ENCODE measurements at regions not wholly inside any gene's neighbourhood (a gene's known extent, or its start where the extent isn't known, plus 50 kb on each side); places are given as distances from the start of the nearest gene placed in this dataset.

DNA sequence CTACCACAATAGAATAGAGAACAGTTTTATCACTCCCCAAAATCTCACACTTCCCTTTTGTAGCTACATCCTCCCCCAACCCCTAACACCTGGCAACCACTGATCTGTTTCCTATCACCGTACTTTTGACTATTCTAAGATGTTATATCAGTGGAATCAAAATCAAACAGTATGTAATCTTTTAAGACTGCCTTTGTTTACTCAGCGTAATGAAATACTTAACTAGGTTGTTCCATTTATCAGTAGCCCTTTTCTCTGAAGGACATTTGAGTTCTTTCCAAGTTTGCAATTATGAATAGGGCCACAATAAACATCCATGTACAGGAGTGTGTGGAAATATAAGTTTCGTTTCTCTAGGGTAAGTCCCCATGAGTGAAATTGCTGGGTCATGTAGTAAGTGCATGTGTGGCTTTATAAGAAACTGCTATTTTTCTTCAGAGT, 372.3 kb downstream of the SV2B start:
- Histone ChIP-seq H3K4me2 (no peak overlapping the region), H3K9me2 (replicated peaks; ENCODE audit: insufficient read depth) (no peaks in the 10 kb centered on the region), H3K4me1 (ENCODE audit: insufficient read depth) (no peaks in the 10 kb centered on the region), H3K9me3 (ENCODE audit: low read depth) (no peaks in the 10 kb centered on the region), H4K20me1 (ENCODE audit: insufficient read depth, poor library complexity, severe bottlenecking) (no peaks in the 10 kb centered on the region), H3K4me3 (no peak overlapping the region), H3K27me3 (no peaks in the 10 kb centered on the region), H3K79me2 (no peaks in the 10 kb centered on the region), H3K27ac (no peak overlapping the region), H3K36me3 (replicated peaks; ENCODE audit: insufficient read depth, low read depth) (no peaks in the 10 kb centered on the region), H2AFZ (no peak overlapping the region)
- no peak for DNase-seq (ENCODE audit: low spot score)
- TF ChIP-seq, protein P1, sequence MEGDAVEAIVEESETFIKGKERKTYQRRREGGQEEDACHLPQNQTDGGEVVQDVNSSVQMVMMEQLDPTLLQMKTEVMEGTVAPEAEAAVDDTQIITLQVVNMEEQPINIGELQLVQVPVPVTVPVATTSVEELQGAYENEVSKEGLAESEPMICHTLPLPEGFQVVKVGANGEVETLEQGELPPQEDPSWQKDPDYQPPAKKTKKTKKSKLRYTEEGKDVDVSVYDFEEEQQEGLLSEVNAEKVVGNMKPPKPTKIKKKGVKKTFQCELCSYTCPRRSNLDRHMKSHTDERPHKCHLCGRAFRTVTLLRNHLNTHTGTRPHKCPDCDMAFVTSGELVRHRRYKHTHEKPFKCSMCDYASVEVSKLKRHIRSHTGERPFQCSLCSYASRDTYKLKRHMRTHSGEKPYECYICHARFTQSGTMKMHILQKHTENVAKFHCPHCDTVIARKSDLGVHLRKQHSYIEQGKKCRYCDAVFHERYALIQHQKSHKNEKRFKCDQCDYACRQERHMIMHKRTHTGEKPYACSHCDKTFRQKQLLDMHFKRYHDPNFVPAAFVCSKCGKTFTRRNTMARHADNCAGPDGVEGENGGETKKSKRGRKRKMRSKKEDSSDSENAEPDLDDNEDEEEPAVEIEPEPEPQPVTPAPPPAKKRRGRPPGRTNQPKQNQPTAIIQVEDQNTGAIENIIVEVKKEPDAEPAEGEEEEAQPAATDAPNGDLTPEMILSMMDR (IDR thresholded peaks at IDR 0.05; ENCODE audit: poor library complexity): no peak
- TF ChIP-seq EZH2phosphoT487 (IDR thresholded peaks at IDR 0.05; ENCODE audit: low read depth, severe bottlenecking, unreplicated experiment): peak; percentile 98
- WGBS (ENCODE audit: low lambda C conversion rate, missing lambda C conversion rate): 27% methylated on average over 3 of the region's 3 CpGs

DNA sequence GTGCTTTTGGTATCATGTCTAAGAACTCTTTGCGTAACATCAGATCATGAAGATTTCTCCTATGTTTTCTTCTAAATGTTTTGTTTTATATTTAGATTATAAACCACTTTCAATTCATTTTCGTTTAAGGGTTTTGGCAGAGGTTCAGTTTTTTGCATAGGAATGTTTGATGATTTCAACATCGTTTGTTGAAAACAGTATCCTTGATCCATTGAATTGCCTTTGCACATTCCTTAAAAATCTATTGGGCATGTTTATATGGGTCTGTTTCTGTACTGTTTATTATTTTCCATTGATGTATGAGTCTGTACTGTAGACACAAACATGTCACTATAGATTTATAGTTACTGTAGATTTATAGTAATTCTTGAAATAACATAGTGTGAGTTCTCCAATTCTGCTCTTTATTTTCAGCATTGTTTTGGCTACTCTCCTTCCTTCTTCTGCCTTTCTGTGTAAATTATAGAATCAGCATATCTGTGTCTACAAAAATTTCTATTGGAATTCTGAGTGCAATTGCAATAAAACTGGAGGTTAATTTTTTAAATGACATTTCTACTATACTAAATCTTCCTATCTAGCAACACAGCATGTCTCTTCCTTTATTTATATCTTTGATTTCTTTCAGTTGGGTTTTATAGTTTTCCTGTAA, 374.0 kb downstream of the SV2B start:
- Histone ChIP-seq H3K4me2 (no peak overlapping the region), H3K4me3 (no peak overlapping the region), H4K20me1 (ENCODE audit: insufficient read depth, poor library complexity, severe bottlenecking) (no peaks in the 10 kb centered on the region), H3K9me3 (ENCODE audit: low read depth) (no peaks in the 10 kb centered on the region), H3K27me3 (no peaks in the 10 kb centered on the region), H3K9me2 (replicated peaks; ENCODE audit: insufficient read depth) (no peaks in the 10 kb centered on the region), H3K4me1 (ENCODE audit: insufficient read depth) (no peaks in the 10 kb centered on the region), H2AFZ (no peak overlapping the region), H3K79me2 (no peaks in the 10 kb centered on the region), H3K27ac (no peak overlapping the region), H3K36me3 (replicated peaks; ENCODE audit: insufficient read depth, low read depth) (no peaks in the 10 kb centered on the region)
- DNase-seq (ENCODE audit: low spot score): no peak
- TF ChIP-seq EZH2 (IDR thresholded peaks at IDR 0.05; ENCODE audit: borderline replicate concordance): no peak
- TF ChIP-seq EZH2phosphoT487 (IDR thresholded peaks at IDR 0.05; ENCODE audit: low read depth, severe bottlenecking, unreplicated experiment): no peak
- TF ChIP-seq, protein P1 (IDR thresholded peaks at IDR 0.05; ENCODE audit: poor library complexity): no peak
- WGBS (ENCODE audit: low lambda C conversion rate, missing lambda C conversion rate): 46% methylated on average over 3 of the region's 3 CpGs

DNA sequence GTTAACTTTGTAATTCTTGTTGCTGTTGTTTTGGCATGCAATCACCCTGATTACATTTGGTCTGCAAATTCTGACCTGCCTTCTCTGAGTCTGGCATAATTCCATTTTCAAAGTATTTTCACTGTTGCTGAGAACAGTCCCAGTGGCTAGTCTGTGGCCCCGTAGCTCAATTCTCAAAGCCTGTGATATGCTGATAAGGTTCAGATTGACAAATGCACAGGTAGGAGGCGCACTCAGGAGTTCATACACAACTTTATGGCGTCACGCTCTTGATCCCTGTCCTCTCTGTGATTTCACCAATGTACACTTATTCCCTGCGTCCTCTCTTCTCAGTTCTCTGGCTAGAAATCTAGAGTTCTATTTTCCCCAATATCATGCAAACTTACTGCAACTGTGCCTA, 376.6 kb upstream of the SLCO3A1 start:
- no peak overlapping the region for H3K27ac ChIP-seq
- H3K79me2 ChIP-seq: no peaks in the 10 kb centered on the region
- H3K36me3 ChIP-seq (replicated peaks; ENCODE audit: insufficient read depth, low read depth): no peaks in the 10 kb centered on the region
- no peaks in the 10 kb centered on the region for H3K4me1 ChIP-seq (ENCODE audit: insufficient read depth)
- no peaks in the 10 kb centered on the region for H3K27me3 ChIP-seq
- no peak overlapping the region for H2AFZ ChIP-seq
- TF ChIP-seq EZH2 (IDR thresholded peaks at IDR 0.05; ENCODE audit: borderline replicate concordance): no peak
- TF ChIP-seq, protein P1 (IDR thresholded peaks at IDR 0.05; ENCODE audit: poor library complexity): no peak
- TF ChIP-seq EZH2phosphoT487 (IDR thresholded peaks at IDR 0.05; ENCODE audit: low read depth, severe bottlenecking, unreplicated experiment): no peak
- no peak overlapping the region for H3K4me3 ChIP-seq
- no peaks in the 10 kb centered on the region for H4K20me1 ChIP-seq (ENCODE audit: insufficient read depth, poor library complexity, severe bottlenecking)
- H3K9me3 ChIP-seq (ENCODE audit: low read depth): no peaks in the 10 kb centered on the region
- no peak overlapping the region for H3K4me2 ChIP-seq
- 90% methylated on average over 5 of the region's 5 CpGs for WGBS (ENCODE audit: low lambda C conversion rate, missing lambda C conversion rate)
- H3K9me2 ChIP-seq (replicated peaks; ENCODE audit: insufficient read depth): no peaks in the 10 kb centered on the region
- no peak for DNase-seq (ENCODE audit: low spot score)

Measured in hepatocyte (in vitro differentiated cells).